ENCODE measurements at regions not wholly inside any gene's neighbourhood (a gene's known extent, or its start where the extent isn't known, plus 50 kb on each side); places are given as distances from the start of the nearest gene placed in this dataset.

DNA sequence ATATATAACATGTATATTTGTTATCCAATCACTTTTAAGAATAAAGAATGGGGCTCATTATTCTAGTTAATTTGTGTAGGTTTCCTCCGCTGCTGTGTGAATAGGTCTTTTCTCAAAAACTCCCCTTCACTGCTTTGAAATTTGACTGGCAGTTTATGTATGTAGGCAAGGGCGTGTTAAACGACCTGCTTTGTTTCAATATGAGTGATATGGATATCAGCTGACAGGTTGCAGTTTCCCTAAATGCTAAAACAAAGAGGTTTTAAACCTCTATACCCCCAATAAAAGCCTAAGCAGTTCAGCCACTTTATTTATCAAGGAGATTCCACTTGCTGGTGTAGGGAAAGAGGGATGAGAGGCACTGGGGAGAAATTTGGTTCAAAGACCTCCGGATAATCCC lies 159.6 kb downstream of the TMEM167A start:
- TF ChIP-seq POLR2A (IDR thresholded peaks at IDR 0.05; ENCODE audit: low read depth) (no peak), EP300 (IDR thresholded peaks at IDR 0.05) (no peak), POLR2AphosphoS5 (IDR thresholded peaks at IDR 0.05) (no peak)
- TF ChIP-seq, protein P1, sequence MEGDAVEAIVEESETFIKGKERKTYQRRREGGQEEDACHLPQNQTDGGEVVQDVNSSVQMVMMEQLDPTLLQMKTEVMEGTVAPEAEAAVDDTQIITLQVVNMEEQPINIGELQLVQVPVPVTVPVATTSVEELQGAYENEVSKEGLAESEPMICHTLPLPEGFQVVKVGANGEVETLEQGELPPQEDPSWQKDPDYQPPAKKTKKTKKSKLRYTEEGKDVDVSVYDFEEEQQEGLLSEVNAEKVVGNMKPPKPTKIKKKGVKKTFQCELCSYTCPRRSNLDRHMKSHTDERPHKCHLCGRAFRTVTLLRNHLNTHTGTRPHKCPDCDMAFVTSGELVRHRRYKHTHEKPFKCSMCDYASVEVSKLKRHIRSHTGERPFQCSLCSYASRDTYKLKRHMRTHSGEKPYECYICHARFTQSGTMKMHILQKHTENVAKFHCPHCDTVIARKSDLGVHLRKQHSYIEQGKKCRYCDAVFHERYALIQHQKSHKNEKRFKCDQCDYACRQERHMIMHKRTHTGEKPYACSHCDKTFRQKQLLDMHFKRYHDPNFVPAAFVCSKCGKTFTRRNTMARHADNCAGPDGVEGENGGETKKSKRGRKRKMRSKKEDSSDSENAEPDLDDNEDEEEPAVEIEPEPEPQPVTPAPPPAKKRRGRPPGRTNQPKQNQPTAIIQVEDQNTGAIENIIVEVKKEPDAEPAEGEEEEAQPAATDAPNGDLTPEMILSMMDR (IDR thresholded peaks at IDR 0.05), result no peak
- Histone ChIP-seq H3K4me3 (no peak overlapping the region), H3K9me3 (peaks cover 0 to 20% (median 13%) of the 10 kb centered on the region in 4 donors), H3K27ac (replicated peaks in 1 of 4) (no peak overlapping the region), H3K36me3 (no peaks in the 10 kb centered on the region), H3K27me3 (no peaks in the 10 kb centered on the region), H3K4me1 (no peaks in the 10 kb centered on the region)
- intact Hi-C loops (cut with DNase I), result no loop called here
- no peak for DNase-seq (ENCODE audit: extremely low spot score)
- WGBS, result 76% methylated on average over 4 of the region's 4 CpGs

DNA sequence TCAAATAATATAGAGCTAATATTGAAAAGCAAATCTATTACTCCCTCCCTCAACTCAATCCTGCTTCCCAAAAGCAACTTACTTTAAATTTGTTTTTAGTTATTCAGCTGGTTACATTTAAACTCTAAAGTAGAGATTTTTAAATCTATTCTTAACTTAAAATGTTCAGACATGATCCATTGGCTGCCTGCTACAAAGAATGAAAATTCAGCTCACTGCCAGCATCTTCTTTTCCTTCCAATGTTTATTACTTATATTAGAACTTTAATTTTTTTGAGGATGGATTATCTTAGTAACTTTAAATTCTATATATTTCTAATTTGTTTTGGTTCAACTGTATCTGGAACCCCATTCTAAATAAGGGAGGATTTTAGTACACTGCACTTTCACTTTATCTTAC lies 163.2 kb downstream of the TMEM167A start:
- no peaks in the 10 kb centered on the region for H3K27me3 ChIP-seq
- H3K36me3 ChIP-seq, result no peaks in the 10 kb centered on the region
- no peaks in the 10 kb centered on the region for H3K4me1 ChIP-seq
- intact Hi-C loops (cut with DNase I), result no loop called here
- H3K27ac ChIP-seq (replicated peaks in 1 of 4), result no peak overlapping the region
- no peak for TF ChIP-seq POLR2A (IDR thresholded peaks at IDR 0.05; ENCODE audit: low read depth)
- TF ChIP-seq, protein P1 (IDR thresholded peaks at IDR 0.05), result no peak
- no peak for DNase-seq (ENCODE audit: extremely low spot score)
- no peak overlapping the region for H3K4me3 ChIP-seq
- H3K9me3 ChIP-seq, result peaks cover 0 to 20% (median 13%) of the 10 kb centered on the region in 4 donors

DNA sequence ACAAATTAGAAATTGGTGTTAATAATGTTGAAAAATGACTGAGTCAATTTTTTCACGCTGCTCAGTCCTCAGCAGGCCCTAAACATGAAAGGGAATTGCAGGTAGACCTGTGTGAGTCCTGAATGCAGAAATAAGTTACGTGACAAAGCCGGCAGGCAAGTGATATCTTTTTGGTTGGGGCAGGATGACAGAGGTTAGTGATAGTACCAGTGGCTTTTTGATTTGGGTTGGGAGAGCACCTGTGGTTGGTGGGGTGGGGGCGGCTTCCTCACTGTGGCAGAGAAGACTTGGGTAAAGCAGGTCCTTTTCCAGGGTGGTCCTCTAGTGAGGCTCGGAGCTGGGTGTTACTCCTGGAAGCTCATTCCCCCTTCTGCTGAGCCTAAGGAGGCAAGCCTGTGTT lies 164.7 kb downstream of the TMEM167A start:
- Histone ChIP-seq H3K27me3 (no peaks in the 10 kb centered on the region), H3K27ac (replicated peaks in 1 of 4) (no peak overlapping the region), H3K9me3 (peaks cover 0 to 20% (median 13%) of the 10 kb centered on the region in 4 donors), H3K36me3 (no peaks in the 10 kb centered on the region), H3K4me3 (no peak overlapping the region), H3K4me1 (no peaks in the 10 kb centered on the region)
- no peak for TF ChIP-seq EP300 (IDR thresholded peaks at IDR 0.05)
- no peak for TF ChIP-seq POLR2A (IDR thresholded peaks at IDR 0.05; ENCODE audit: low read depth)
- no peak for TF ChIP-seq POLR2AphosphoS5 (IDR thresholded peaks at IDR 0.05)
- 86% methylated on average over 5 of the region's 5 CpGs for WGBS
- DNase-seq (ENCODE audit: extremely low spot score), result no peak
- intact Hi-C loops (cut with DNase I), result no loop called here

DNA sequence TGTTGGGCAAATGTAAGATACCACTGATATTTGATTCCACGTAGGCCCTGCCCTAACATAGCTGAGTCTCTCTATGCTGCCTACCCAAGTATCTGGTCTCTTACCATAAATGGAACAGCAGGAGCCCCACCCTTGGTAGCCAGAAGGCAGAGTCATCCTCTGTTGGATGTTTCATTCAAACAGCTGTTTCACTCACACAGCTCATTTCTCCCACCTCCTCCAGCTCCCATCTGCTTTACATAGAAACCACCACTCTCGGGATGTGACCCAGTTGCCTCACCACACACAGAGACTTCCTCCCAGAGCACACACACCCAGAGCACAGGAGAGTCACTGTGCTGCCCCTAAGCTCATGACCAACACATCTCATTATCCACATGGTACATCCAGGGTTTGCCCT lies 165.3 kb downstream of the TMEM167A start:
- no peak overlapping the region for H3K27ac ChIP-seq (replicated peaks in 1 of 4)
- H3K27me3 ChIP-seq, result no peaks in the 10 kb centered on the region
- no peak overlapping the region for H3K4me3 ChIP-seq
- WGBS, result 62% methylated on average over 2 of the region's 2 CpGs
- intact Hi-C loops (cut with DNase I), result no loop called here
- no peaks in the 10 kb centered on the region for H3K36me3 ChIP-seq
- H3K4me1 ChIP-seq, result no peaks in the 10 kb centered on the region
- TF ChIP-seq POLR2A (IDR thresholded peaks at IDR 0.05; ENCODE audit: low read depth) (no peak), POLR2AphosphoS5 (IDR thresholded peaks at IDR 0.05) (no peak), EP300 (IDR thresholded peaks at IDR 0.05) (no peak)
- TF ChIP-seq, protein P1 (IDR thresholded peaks at IDR 0.05), result no peak
- DNase-seq (ENCODE audit: extremely low spot score), result no peak
- H3K9me3 ChIP-seq, result peaks cover 0 to 19% (median 11%) of the 10 kb centered on the region in 4 donors

DNA sequence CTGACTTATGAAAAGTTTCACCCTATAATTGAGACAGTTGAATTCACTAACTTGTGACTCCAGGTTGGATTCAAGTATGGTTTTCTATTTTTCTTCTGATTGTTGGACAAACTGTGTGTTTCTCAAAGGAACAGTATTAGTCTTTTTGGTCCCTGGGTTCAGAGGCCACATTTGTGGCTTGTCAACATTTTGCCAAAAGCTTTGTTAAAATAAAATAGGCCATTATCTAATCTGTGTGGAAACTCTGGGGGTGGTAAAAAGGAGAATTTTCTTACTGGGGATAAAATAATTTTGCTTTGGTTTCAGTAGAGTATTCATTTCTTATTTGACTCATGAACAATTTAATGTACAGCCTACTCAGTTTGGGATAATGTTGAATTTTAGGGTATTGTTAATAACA lies 166.3 kb downstream of the TMEM167A start:
- Histone ChIP-seq H3K4me3 (no peak overlapping the region), H3K4me1 (no peaks in the 10 kb centered on the region), H3K9me3 (peaks cover 0 to 9% (median 5%) of the 10 kb centered on the region in 4 donors), H3K36me3 (no peaks in the 10 kb centered on the region), H3K27ac (replicated peaks in 1 of 4) (no peak overlapping the region), H3K27me3 (no peaks in the 10 kb centered on the region)
- TF ChIP-seq, protein P1 (IDR thresholded peaks at IDR 0.05), result no peak
- TF ChIP-seq EP300 (IDR thresholded peaks at IDR 0.05) (no peak), POLR2AphosphoS5 (IDR thresholded peaks at IDR 0.05) (no peak), POLR2A (IDR thresholded peaks at IDR 0.05; ENCODE audit: low read depth) (no peak)
- intact Hi-C loops (cut with DNase I), result no loop called here
- DNase-seq (ENCODE audit: extremely low spot score), result no peak
